ENCODE measurements at regions not wholly inside any gene's neighbourhood (a gene's known extent, or its start where the extent isn't known, plus 50 kb on each side); places are given as distances from the start of the nearest gene placed in this dataset.

DNA sequence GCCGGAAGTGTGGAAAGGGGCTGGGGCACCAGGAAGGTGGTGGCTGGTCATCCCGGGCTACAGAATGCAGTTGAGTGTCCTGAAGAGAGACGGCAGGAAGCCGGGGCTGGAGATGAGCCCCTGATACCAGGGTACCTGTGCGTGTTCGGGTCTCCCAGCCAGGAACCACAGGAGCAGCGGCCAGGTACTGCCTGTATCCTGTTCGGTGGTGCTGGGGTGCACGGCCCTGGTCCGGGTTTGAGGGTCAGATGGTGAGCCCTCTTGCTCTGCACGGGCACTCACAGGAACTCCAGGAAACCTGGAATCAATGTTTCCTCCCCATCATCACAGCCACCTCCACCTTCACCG, 253.1 kb upstream of the B3GAT1 start:
- Histone ChIP-seq H3K27me3 (no peaks in the 10 kb centered on the region), H3K4me3 (no peak overlapping the region), H3K36me3 (no peaks in the 10 kb centered on the region), H3K4me1 (no peaks in the 10 kb centered on the region), H3K27ac (no peak overlapping the region), H3K9me3 (no peaks in the 10 kb centered on the region)
- DNase-seq (ENCODE audit: extremely low spot score in 2 of 2) = peak; percentile 64 to 79
- intact Hi-C loops (cut with DNase I) = no loop called here
- TF ChIP-seq POLR2AphosphoS5 (IDR thresholded peaks at IDR 0.05; ENCODE audit: insufficient read depth in 1 of 2, low read depth in 1 of 2) (no peak), POLR2A (IDR thresholded peaks at IDR 0.05) (no peak)
- TF ChIP-seq, protein P1, sequence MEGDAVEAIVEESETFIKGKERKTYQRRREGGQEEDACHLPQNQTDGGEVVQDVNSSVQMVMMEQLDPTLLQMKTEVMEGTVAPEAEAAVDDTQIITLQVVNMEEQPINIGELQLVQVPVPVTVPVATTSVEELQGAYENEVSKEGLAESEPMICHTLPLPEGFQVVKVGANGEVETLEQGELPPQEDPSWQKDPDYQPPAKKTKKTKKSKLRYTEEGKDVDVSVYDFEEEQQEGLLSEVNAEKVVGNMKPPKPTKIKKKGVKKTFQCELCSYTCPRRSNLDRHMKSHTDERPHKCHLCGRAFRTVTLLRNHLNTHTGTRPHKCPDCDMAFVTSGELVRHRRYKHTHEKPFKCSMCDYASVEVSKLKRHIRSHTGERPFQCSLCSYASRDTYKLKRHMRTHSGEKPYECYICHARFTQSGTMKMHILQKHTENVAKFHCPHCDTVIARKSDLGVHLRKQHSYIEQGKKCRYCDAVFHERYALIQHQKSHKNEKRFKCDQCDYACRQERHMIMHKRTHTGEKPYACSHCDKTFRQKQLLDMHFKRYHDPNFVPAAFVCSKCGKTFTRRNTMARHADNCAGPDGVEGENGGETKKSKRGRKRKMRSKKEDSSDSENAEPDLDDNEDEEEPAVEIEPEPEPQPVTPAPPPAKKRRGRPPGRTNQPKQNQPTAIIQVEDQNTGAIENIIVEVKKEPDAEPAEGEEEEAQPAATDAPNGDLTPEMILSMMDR (IDR thresholded peaks at IDR 0.05) = no peak

DNA sequence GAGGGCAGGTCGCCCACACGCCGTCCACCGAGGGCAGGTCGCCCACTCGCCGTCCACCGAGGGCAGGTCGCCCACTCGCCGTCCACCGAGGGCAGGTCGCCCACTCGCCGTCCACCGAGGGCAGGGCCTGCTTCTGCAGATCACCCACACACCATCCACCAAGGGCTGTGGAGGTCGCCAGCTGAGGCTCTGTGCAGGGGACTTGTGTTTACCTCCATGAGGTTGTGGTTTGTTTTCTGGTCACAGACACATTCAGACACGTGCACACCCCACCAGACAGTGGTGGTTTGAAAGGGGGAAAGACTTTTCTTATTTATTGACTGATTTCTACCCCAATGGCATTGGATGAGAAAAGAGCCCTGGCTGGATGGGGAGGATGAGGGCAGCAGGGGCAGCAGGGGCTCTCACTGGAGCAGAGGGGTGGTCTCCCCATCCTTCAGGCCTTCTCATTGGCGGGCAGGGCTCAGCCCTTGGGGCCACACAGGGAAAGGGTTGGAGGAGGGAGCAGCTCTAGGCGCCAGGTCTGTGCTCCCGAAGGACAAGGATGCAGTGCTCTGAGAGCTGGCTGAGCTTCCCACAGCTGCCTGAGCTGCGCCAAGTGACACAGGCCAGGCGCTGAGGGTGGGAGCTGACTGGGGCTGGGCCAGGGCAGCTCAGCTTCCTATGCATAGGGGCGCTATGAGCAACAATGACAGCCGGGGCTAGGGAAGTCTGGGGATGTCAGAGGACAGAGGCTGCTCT, 252.6 kb upstream of the B3GAT1 start:
- H3K27me3 ChIP-seq = no peaks in the 10 kb centered on the region
- H3K4me1 ChIP-seq = no peaks in the 10 kb centered on the region
- no peak overlapping the region for H3K27ac ChIP-seq
- no peaks in the 10 kb centered on the region for H3K36me3 ChIP-seq
- TF ChIP-seq POLR2AphosphoS5 (IDR thresholded peaks at IDR 0.05; ENCODE audit: insufficient read depth in 1 of 2, low read depth in 1 of 2) (no peak), POLR2A (IDR thresholded peaks at IDR 0.05) (no peak)
- no peak overlapping the region for H3K4me3 ChIP-seq
- intact Hi-C loops (cut with DNase I) = no loop called here
- no peaks in the 10 kb centered on the region for H3K9me3 ChIP-seq
- no peak for DNase-seq (ENCODE audit: extremely low spot score in 2 of 2)

DNA sequence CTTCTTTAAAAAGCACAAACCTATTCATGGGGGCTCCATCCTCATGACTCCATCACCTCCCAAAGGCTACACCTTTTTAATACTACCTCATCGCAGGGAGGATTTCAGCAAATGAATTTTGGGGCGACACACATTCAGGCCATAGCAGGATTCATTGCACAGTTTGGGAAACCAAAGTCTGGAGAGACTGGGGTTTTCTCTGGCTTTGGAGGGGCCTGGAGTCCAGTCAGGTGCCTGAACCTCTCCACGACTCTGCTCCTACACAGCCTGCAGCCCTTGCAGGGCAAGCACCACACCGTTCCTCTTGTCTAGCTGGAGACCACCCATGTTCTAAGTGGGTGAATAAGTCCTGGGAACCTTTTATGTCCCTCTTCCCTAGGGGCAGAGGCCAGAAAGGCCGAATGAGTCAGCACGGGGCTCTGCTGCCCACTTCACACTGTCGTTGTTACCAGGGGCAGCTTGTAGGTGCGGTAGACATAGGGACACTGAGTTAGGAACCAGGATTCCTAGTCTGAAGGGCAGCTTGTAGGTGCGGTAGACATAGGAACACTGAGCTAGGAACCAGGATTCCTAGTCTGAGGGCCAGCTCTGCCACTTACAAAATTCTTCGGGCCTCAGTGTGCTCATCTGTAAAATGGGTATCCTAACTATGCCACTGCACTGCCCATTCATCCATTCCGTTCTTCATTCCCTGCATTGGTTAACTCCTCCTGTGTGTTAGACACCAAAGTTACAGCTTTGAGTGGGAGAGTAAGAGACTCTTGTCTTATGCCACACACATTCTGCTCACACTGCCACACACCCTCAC, 251.7 kb upstream of the B3GAT1 start:
- DNase-seq (ENCODE audit: extremely low spot score in 2 of 2) = peak; percentile 67 to 79
- intact Hi-C loops (cut with DNase I) = no loop called here

DNA sequence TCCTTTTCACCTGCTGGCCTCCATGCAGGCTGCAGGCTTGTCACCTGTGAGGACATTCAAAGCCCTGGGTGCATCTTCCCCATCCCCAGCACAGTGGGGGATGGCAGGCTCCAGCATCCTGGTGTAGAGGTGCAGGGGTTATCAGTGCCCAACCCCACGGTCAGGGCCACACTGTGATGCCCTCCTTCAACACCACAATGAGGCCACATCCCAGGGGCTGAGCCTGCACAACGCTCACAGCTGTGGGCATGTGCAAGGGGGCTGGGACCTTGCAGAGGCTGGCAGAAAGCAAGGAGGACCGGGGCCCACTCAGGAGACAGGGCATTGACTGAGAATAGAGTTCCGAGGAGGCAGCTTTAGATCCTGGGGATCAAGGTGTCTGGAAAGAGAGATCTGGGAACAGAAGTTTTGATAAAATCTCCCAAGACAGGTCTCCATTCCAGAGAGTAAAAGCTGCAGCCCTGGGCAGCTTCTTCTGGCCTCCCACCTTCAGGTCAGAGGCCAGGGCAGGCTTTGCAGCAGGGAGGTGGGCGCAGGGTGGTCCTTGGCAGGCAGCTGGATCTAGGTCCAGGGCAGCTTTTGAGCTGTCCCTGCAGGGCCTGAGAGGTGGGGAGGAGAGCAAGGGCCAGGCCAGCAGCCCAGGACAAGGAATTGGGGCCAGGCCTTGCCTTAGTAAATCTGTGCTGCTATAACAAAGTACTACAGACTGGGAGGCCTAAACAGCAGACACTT, 250.8 kb upstream of the B3GAT1 start:
- no peaks in the 10 kb centered on the region for H3K9me3 ChIP-seq
- H3K27me3 ChIP-seq = no peaks in the 10 kb centered on the region
- peak; percentile 34 to 72 for DNase-seq (ENCODE audit: extremely low spot score in 2 of 2)
- H3K36me3 ChIP-seq = no peaks in the 10 kb centered on the region
- no peak for TF ChIP-seq POLR2A (IDR thresholded peaks at IDR 0.05)
- TF ChIP-seq, protein P1 (IDR thresholded peaks at IDR 0.05) = no peak
- no peak for TF ChIP-seq POLR2AphosphoS5 (IDR thresholded peaks at IDR 0.05; ENCODE audit: insufficient read depth in 1 of 2, low read depth in 1 of 2)
- no peak overlapping the region for H3K4me3 ChIP-seq
- H3K27ac ChIP-seq = no peak overlapping the region
- H3K4me1 ChIP-seq = no peaks in the 10 kb centered on the region
- intact Hi-C loops (cut with DNase I) = no loop called here

More for the DNA sequence above, 251.7 kb upstream of the B3GAT1 start:
- H3K36me3 ChIP-seq = no peaks in the 10 kb centered on the region
- no peaks in the 10 kb centered on the region for H3K27me3 ChIP-seq
- TF ChIP-seq POLR2A (IDR thresholded peaks at IDR 0.05) (no peak), POLR2AphosphoS5 (IDR thresholded peaks at IDR 0.05; ENCODE audit: insufficient read depth in 1 of 2, low read depth in 1 of 2) (no peak)
- TF ChIP-seq, protein P1 (IDR thresholded peaks at IDR 0.05) = no peak
- H3K27ac ChIP-seq = no peak overlapping the region
- H3K4me3 ChIP-seq = no peak overlapping the region
- H3K9me3 ChIP-seq = no peaks in the 10 kb centered on the region
- H3K4me1 ChIP-seq = no peaks in the 10 kb centered on the region

DNA sequence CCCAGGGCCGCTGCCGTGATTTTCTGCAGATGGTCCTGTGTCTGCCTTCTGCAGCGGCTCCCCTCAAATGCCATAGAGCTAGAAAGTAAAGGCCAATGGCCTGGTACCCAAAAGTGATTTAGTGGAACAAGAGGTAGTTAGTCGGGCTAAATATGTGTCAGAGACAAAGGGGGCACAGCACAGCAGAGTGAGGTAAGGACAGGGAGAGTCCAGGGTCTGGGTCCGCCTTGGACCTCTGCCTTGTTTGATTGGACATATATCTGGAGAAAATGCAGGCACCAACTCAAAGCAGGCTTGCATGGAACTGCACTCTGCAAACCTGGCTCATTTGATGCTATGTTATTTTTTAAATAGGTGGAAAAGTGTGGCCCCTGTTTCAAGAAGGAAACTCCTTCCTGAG, 249.6 kb upstream of the B3GAT1 start:
- intact Hi-C loops (cut with DNase I) = no loop called here
- DNase-seq (ENCODE audit: extremely low spot score in 2 of 2) = peak in 1 of 2 donors; percentile 44

More for the DNA sequence above, 249.6 kb upstream of the B3GAT1 start:
- Histone ChIP-seq H3K9me3 (no peaks in the 10 kb centered on the region), H3K27ac (no peak overlapping the region), H3K4me1 (no peaks in the 10 kb centered on the region), H3K4me3 (no peak overlapping the region), H3K27me3 (no peaks in the 10 kb centered on the region), H3K36me3 (no peaks in the 10 kb centered on the region)
- TF ChIP-seq POLR2A (IDR thresholded peaks at IDR 0.05) = no peak
- TF ChIP-seq, protein P1 (IDR thresholded peaks at IDR 0.05) = no peak
- TF ChIP-seq POLR2AphosphoS5 (IDR thresholded peaks at IDR 0.05; ENCODE audit: insufficient read depth in 1 of 2, low read depth in 1 of 2) = no peak
